Left lung (tissue), 4 donors: ENCODE measurements at regions not wholly inside any gene's neighbourhood (a gene's known extent, or its start where the extent isn't known, plus 50 kb on each side); places are given as distances from the start of the nearest gene placed in this dataset.
"Not testable (repeated sequence)": the region's sequence is repeated elsewhere in the genome, so short reads cannot be mapped to it uniquely, and the experiment has no call there.

Experiments used
- ATAC-seq: fragments of 200-7000 bp; cut with Tn5 transposase; one replicate; pipeline ENCODE4 v1.9.1; 2020; ENCODE audit warnings: moderate library complexity
- DNase-seq, 4 donors: peaks; one replicate each; pipeline ENCODE4 v3.0.0-alpha.2; 2013 to 2020
- H3K27ac ChIP-seq, 2 donors: fragments of 200-600 bp; sonication (generic) in 1 of 2; one replicate each; pipeline versions ENCODE4 v1.5.0 to v1.8.0; 2020 to 2021
- H3K27me3 ChIP-seq, 2 donors: fragments of 200-600 bp; sonication (generic) in 1 of 2; one replicate each; pipeline versions ENCODE4 v1.5.0 to v1.8.0; 2020 to 2021
- H3K36me3 ChIP-seq, 2 donors: fragments of 200-600 bp; sonication (generic) in 1 of 2; one replicate each; pipeline versions ENCODE4 v1.5.0 to v1.8.0; 2020 to 2021
- H3K4me1 ChIP-seq, 2 donors: fragments of 200-600 bp; one replicate each; pipeline ENCODE4 v1.8.0; 2021
- H3K4me3 ChIP-seq, 2 donors: fragments of 200-600 bp; sonication (generic) in 1 of 2; one replicate each; pipeline versions ENCODE4 v1.5.0 to v1.8.0; 2020 to 2021; ENCODE audit warnings: mild to moderate bottlenecking in 1 of 2
- H3K9me3 ChIP-seq, 2 donors: fragments of 200-600 bp; sonication (generic) in 1 of 2; one replicate each; pipeline versions ENCODE4 v1.5.0 to v1.8.0; 2020 to 2021
- intact Hi-C, 2 donors: fragments of 100-400 bp; cut with DNase I; formaldehyde crosslinking; loops; one replicate each; pipeline versions ENCODE4 v1.11.2 to v1.14.2; 2022
- TF ChIP-seq, protein P1 (sequence below), 2 donors: fragments of 200-600 bp; sonication (generic) in 1 of 2; IDR thresholded peaks; one replicate each; pipeline versions ENCODE4 v1.5.0 to v1.8.0; 2021; ENCODE audit warnings: antibody characterized with exemption in 2 of 2
- donor health status: DM: no; HTN: yes; CAD: no.
- donor health status: DM: no; HTN: no; CAD: no.

DNA sequence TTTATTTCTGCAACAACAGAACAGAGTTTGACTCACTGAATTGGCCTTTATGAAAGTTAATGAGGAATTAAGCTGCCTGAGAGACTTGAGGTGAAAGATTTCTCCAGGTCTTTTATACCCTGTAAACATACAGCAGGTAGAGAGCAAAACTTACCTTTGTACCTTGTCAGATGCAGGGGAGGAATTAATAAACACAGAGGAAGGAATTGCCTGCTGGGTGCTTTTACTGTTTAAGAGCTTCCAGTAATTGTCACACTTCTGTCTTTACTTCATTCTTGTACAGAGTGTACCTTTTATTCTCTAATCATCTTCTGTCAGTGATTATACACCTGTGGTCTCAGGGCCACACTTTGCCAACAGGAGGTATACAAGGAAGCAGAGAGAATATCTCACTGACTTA lies 94.0 kb upstream of the GRIN3A start:
- intact Hi-C loops = no loop called here
- H3K4me3 ChIP-seq = no peak overlapping the region
- ATAC-seq = no peak
- H3K4me1 ChIP-seq = no peaks in the 10 kb centered on the region
- H3K36me3 ChIP-seq = no peaks in the 10 kb centered on the region
- DNase-seq = no peak
- peaks cover 0 to 7% of the 10 kb centered on the region in 2 donors for H3K9me3 ChIP-seq
- TF ChIP-seq, protein P1, sequence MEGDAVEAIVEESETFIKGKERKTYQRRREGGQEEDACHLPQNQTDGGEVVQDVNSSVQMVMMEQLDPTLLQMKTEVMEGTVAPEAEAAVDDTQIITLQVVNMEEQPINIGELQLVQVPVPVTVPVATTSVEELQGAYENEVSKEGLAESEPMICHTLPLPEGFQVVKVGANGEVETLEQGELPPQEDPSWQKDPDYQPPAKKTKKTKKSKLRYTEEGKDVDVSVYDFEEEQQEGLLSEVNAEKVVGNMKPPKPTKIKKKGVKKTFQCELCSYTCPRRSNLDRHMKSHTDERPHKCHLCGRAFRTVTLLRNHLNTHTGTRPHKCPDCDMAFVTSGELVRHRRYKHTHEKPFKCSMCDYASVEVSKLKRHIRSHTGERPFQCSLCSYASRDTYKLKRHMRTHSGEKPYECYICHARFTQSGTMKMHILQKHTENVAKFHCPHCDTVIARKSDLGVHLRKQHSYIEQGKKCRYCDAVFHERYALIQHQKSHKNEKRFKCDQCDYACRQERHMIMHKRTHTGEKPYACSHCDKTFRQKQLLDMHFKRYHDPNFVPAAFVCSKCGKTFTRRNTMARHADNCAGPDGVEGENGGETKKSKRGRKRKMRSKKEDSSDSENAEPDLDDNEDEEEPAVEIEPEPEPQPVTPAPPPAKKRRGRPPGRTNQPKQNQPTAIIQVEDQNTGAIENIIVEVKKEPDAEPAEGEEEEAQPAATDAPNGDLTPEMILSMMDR (IDR thresholded peaks at IDR 0.05) = no peak
- no peaks in the 10 kb centered on the region for H3K27me3 ChIP-seq
- no peak overlapping the region for H3K27ac ChIP-seq

DNA sequence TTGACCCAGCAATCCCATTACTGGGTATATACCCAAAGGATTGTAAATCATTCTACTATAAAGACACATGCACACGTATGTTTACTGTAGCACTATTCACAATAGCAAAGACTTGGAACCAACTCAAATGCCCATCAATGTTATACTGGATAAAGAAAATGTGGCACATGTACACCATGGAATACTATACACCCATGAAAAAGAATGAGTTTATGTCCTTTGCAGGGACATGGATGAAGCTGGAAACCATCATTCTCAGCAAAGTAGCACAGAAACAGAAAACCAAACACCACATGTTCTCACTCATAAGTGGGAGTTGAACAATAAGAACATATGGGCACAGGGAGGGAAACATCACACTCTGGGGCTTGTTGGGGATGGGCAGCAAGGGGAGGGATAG lies 83.0 kb upstream of the GRIN3A start:
- H3K4me1 ChIP-seq, H3K4me3 ChIP-seq, H3K36me3 ChIP-seq, ATAC-seq, intact Hi-C loops, DNase-seq, H3K27ac ChIP-seq, H3K27me3 ChIP-seq: not testable (repeated sequence)
- peaks cover 0 to 11% of the 10 kb centered on the region in 2 donors for H3K9me3 ChIP-seq

DNA sequence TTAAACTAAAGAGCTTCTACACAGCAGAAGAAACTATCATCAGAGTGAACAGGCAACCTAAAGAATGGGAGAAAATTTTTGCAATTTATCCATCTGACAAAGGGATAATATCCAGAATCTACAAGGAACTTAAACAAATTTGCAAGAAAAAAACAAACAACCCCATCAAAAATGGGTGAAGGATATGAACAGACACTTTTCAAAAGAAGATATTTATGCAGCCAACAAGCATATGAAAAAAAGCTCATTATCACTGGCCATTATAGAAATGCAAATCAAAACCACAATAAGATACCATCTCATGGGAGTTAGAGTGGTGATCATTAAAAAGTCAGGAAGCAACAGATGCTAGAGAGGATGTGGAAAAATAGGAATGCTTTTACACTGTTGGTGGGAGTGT lies 82.5 kb upstream of the GRIN3A start:
- DNase-seq, H3K36me3 ChIP-seq, ATAC-seq, H3K27ac ChIP-seq, H3K4me3 ChIP-seq, intact Hi-C loops, H3K27me3 ChIP-seq, H3K4me1 ChIP-seq: not testable (repeated sequence)
- peaks cover 0 to 11% of the 10 kb centered on the region in 2 donors for H3K9me3 ChIP-seq

DNA sequence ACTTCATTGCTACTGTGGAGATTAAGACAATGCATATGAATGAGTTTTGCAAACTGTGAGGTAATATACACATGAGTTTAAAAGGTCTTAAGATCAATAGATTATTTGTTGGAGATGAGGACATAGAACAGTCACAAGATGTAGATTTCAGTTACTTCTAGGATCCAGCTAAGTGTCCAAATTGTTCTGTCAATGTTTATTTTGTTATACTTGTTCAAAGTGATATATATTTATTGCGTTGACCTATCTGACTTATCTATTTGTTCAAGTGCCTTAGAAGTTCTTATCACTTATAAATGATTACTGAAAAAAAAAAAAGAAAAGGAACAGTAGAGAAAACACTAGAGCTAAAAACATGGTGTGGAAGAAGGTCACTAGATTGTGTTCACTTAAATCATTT lies 75.6 kb upstream of the GRIN3A start:
- intact Hi-C loops = no loop called here
- no peaks in the 10 kb centered on the region for H3K9me3 ChIP-seq
- no peak for DNase-seq
- no peak overlapping the region for H3K4me3 ChIP-seq
- TF ChIP-seq, protein P1 (IDR thresholded peaks at IDR 0.05) = no peak
- H3K27ac ChIP-seq = no peak overlapping the region
- H3K4me1 ChIP-seq = no peaks in the 10 kb centered on the region
- H3K36me3 ChIP-seq = no peaks in the 10 kb centered on the region
- no peaks in the 10 kb centered on the region for H3K27me3 ChIP-seq
- ATAC-seq = no peak

DNA sequence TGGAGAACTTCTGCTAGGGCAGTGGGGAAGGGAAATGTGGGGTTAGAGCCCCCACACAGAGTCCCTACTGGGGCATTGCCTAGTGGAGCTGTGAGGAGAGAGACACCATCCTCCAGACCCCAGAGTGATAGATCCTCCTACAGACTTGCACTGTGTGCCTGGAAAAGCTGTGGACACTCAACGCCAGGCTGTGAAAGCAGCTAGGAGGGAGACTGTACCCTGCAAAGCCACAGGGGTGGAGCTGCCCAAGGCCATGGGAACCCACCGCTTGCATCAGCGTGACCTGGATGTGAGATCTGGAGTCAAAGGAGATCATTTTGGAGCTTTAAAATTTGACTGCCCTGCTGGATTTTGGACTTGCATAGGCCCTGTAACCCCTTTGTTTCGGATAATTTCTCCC lies 69.4 kb upstream of the GRIN3A start:
- DNase-seq, ATAC-seq, H3K9me3 ChIP-seq, H3K27me3 ChIP-seq, H3K4me1 ChIP-seq, H3K4me3 ChIP-seq, H3K27ac ChIP-seq, H3K36me3 ChIP-seq, intact Hi-C loops: not testable (repeated sequence)

DNA sequence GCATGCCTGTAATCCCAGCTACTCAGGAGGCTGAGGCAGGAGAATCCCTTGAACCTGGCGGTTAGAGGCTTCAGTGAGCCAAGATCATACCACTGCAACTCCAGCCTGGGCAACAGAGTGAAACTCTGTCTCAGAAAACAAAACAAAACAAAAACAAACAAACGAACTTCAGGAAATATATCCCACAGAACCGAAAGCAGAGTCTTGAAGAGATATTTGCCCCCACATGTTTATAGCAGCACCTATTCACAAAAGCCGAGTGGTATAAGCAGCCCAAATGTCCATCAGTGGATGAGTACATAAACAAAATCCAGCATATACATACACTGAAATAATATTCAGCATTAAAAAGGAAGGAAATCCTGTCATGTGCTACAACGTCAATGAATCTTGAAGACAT lies 57.6 kb upstream of the GRIN3A start:
- H3K4me1 ChIP-seq = no peaks in the 10 kb centered on the region
- no peaks in the 10 kb centered on the region for H3K9me3 ChIP-seq
- intact Hi-C loops = no loop called here
- TF ChIP-seq, protein P1 (IDR thresholded peaks at IDR 0.05) = no peak
- ATAC-seq (no peak), DNase-seq (no peak)
- H3K27ac ChIP-seq = no peak overlapping the region
- H3K4me3 ChIP-seq = no peak overlapping the region
- no peaks in the 10 kb centered on the region for H3K36me3 ChIP-seq
- no peaks in the 10 kb centered on the region for H3K27me3 ChIP-seq

DNA sequence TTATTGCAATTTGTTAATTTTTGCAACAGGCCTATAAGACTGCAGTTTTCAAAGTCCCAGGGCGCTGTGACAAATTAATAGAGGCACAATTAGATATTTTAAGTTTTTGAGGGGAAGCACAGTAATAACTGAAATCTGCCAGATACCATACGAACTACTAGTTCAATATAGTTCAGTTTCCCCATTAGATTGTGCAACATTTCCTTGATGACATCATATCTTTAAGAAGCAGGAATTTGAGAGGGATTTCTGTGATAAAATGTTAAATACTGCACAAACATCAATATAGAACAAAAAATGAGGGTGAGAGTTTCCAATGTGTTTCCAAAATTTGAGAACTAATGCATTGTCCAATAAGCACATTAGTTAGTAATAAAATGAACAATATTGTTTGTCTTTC lies 56.7 kb upstream of the GRIN3A start:
- Histone ChIP-seq H3K4me1 (no peaks in the 10 kb centered on the region), H3K27me3 (no peaks in the 10 kb centered on the region), H3K27ac (no peak overlapping the region), H3K9me3 (no peaks in the 10 kb centered on the region), H3K36me3 (no peaks in the 10 kb centered on the region), H3K4me3 (no peak overlapping the region)
- intact Hi-C loops = no loop called here
- DNase-seq (no peak), ATAC-seq (no peak)
- TF ChIP-seq, protein P1 (IDR thresholded peaks at IDR 0.05) = no peak
